ENCODE measurements at regions not wholly inside any gene's neighbourhood (a gene's known extent, or its start where the extent isn't known, plus 50 kb on each side); places are given as distances from the start of the nearest gene placed in this dataset.

GRCh38 chr15:75134748-75135147 lies 66.9 kb upstream of the C15orf39 start:
- H3K4me3 ChIP-seq (replicated peaks; ENCODE audit: low read depth, low read length): no peak overlapping the region
- DNase-seq (ENCODE audit: low read depth): no peak
- TF ChIP-seq CTCF (IDR thresholded peaks at IDR 0.05; ENCODE audit: low read length, missing control alignments): no peak

GRCh38 chr15:75136118-75136517 lies 65.6 kb upstream of the C15orf39 start:
- no peak for TF ChIP-seq CTCF (IDR thresholded peaks at IDR 0.05; ENCODE audit: low read length, missing control alignments)
- no peak for DNase-seq (ENCODE audit: low read depth)
- no peak overlapping the region for H3K4me3 ChIP-seq (replicated peaks; ENCODE audit: low read depth, low read length)

GRCh38 chr15:75136758-75137157 lies 64.9 kb upstream of the C15orf39 start:
- H3K4me3 ChIP-seq (replicated peaks; ENCODE audit: low read depth, low read length): no peak overlapping the region
- DNase-seq (ENCODE audit: low read depth): no peak
- no peak for TF ChIP-seq CTCF (IDR thresholded peaks at IDR 0.05; ENCODE audit: low read length, missing control alignments)

- H3K4me3 ChIP-seq (replicated peaks; ENCODE audit: low read depth, low read length): no peak overlapping the region
- no peak for TF ChIP-seq CTCF (IDR thresholded peaks at IDR 0.05; ENCODE audit: low read length, missing control alignments)
- peak; percentile 61 for DNase-seq (ENCODE audit: low read depth)
Measured at GRCh38 chr15:75138016-75138999, 63.4 kb upstream of the C15orf39 start.

- no peak overlapping the region for H3K4me3 ChIP-seq (replicated peaks; ENCODE audit: low read depth, low read length)
- DNase-seq (ENCODE audit: low read depth): no peak
- no peak for TF ChIP-seq CTCF (IDR thresholded peaks at IDR 0.05; ENCODE audit: low read length, missing control alignments)
Measured at GRCh38 chr15:75140080-75140879, 61.4 kb upstream of the C15orf39 start.

GRCh38 chr15:75142499-75142898 lies 59.2 kb upstream of the C15orf39 start:
- no peak overlapping the region for H3K4me3 ChIP-seq (replicated peaks; ENCODE audit: low read depth, low read length)
- TF ChIP-seq CTCF (IDR thresholded peaks at IDR 0.05; ENCODE audit: low read length, missing control alignments): no peak
- no peak for DNase-seq (ENCODE audit: low read depth)

Data from fibroblast of pulmonary artery (primary cell).